ENCODE measurements at regions not wholly inside any gene's neighbourhood (a gene's known extent, or its start where the extent isn't known, plus 50 kb on each side); places are given as distances from the start of the nearest gene placed in this dataset.

GRCh38 chr10:57664815-57665214 is 602.9 kb downstream of the IPMK start:
- H3K27me3 Mint-ChIP-seq (ENCODE audit: insufficient read depth, unreplicated experiment): no peaks in the 10 kb centered on the region
- no peaks in the 10 kb centered on the region for H3K36me3 Mint-ChIP-seq (ENCODE audit: insufficient read depth, unreplicated experiment)
- H3K27ac Mint-ChIP-seq (ENCODE audit: low read depth, unreplicated experiment): no peak overlapping the region
- no peaks in the 10 kb centered on the region for H3K4me1 Mint-ChIP-seq (ENCODE audit: insufficient read depth, unreplicated experiment)
- DNase-seq (ENCODE audit: unreplicated experiment): no peak
- intact Hi-C loops (cut with micrococcal nuclease): no loop called here
- no peak for TF ChIP-seq CTCF (IDR thresholded peaks at IDR 0.05; ENCODE audit: unreplicated experiment)
- CTCF ChIA-PET: interaction anchor here (1.0 kb wide), 1 partner anchor 400 kb away, joined by 4 read pairs; no protein-coding TSS in a partner anchor
- H3K4me3 Mint-ChIP-seq (ENCODE audit: unreplicated experiment): no peak overlapping the region
- POLR2A ChIA-PET: no interaction called here
- H3K9me3 Mint-ChIP-seq (ENCODE audit: unreplicated experiment): no peaks in the 10 kb centered on the region
- BruUV-seq (replicated peaks): no TSS peak

GRCh38 chr10:57663401-57663800 is 604.3 kb downstream of the IPMK start:
- H3K27me3 Mint-ChIP-seq (ENCODE audit: insufficient read depth, unreplicated experiment): no peaks in the 10 kb centered on the region
- intact Hi-C loops (cut with micrococcal nuclease): no loop called here
- POLR2A ChIA-PET: no interaction called here
- CTCF ChIA-PET: no interaction called here
- no peak overlapping the region for H3K4me3 Mint-ChIP-seq (ENCODE audit: unreplicated experiment)
- no peaks in the 10 kb centered on the region for H3K9me3 Mint-ChIP-seq (ENCODE audit: unreplicated experiment)
- no peaks in the 10 kb centered on the region for H3K4me1 Mint-ChIP-seq (ENCODE audit: insufficient read depth, unreplicated experiment)
- no peak for DNase-seq (ENCODE audit: unreplicated experiment)
- TF ChIP-seq CTCF (IDR thresholded peaks at IDR 0.05; ENCODE audit: unreplicated experiment): no peak
- H3K36me3 Mint-ChIP-seq (ENCODE audit: insufficient read depth, unreplicated experiment): no peaks in the 10 kb centered on the region
- no peak overlapping the region for H3K27ac Mint-ChIP-seq (ENCODE audit: low read depth, unreplicated experiment)
- BruUV-seq (replicated peaks): no TSS peak

- no peak for TF ChIP-seq CTCF (IDR thresholded peaks at IDR 0.05; ENCODE audit: unreplicated experiment)
- no peaks in the 10 kb centered on the region for H3K27me3 Mint-ChIP-seq (ENCODE audit: insufficient read depth, unreplicated experiment)
- H3K27ac Mint-ChIP-seq (ENCODE audit: low read depth, unreplicated experiment): no peak overlapping the region
- no peaks in the 10 kb centered on the region for H3K36me3 Mint-ChIP-seq (ENCODE audit: insufficient read depth, unreplicated experiment)
- no peak for DNase-seq (ENCODE audit: unreplicated experiment)
- H3K9me3 Mint-ChIP-seq (ENCODE audit: unreplicated experiment): no peaks in the 10 kb centered on the region
- no peaks in the 10 kb centered on the region for H3K4me1 Mint-ChIP-seq (ENCODE audit: insufficient read depth, unreplicated experiment)
- intact Hi-C loops (cut with micrococcal nuclease): no loop called here
- POLR2A ChIA-PET: interaction anchor here (1.2 kb wide), 1 partner anchor 52 kb away, joined by 3 read pairs; no protein-coding TSS in a partner anchor
- H3K4me3 Mint-ChIP-seq (ENCODE audit: unreplicated experiment): no peak overlapping the region
- CTCF ChIA-PET: interaction anchor here (0.9 to 2.2 kb wide), 5 partner anchors 32 to 405 kb away, joined by 3 to 14 read pairs (median 4); no protein-coding TSS in a partner anchor
- BruUV-seq (replicated peaks): no TSS peak
These were observed 606.5 kb downstream of the IPMK start for GRCh38 chr10:57661206-57661605.

GRCh38 chr10:57657164-57657765 is 610.4 kb downstream of the IPMK start:
- CTCF ChIA-PET: interaction anchor here (0.5 to 7.0 kb wide), 66 partner anchors 8 to 1944 kb away, joined by 3 to 215 read pairs (median 4); no protein-coding TSS in a partner anchor
- TF ChIP-seq CTCF (IDR thresholded peaks at IDR 0.05; ENCODE audit: unreplicated experiment): peak; percentile 88
- Mint-ChIP-seq H3K27ac (ENCODE audit: low read depth, unreplicated experiment) (no peak overlapping the region), H3K36me3 (ENCODE audit: insufficient read depth, unreplicated experiment) (no peaks in the 10 kb centered on the region), H3K27me3 (ENCODE audit: insufficient read depth, unreplicated experiment) (no peaks in the 10 kb centered on the region), H3K4me3 (ENCODE audit: unreplicated experiment) (no peak overlapping the region), H3K9me3 (ENCODE audit: unreplicated experiment) (no peaks in the 10 kb centered on the region), H3K4me1 (ENCODE audit: insufficient read depth, unreplicated experiment) (no peaks in the 10 kb centered on the region)
- intact Hi-C loops (cut with micrococcal nuclease): loop anchor here (1.0 kb wide), 4 partner anchors 77 to 408 kb away; no protein-coding TSS in a partner anchor
- POLR2A ChIA-PET: interaction anchor here (0.6 to 1.3 kb wide), 2 partner anchors 77 to 494 kb away, joined by 3 to 4 read pairs; no protein-coding TSS in a partner anchor
- BruUV-seq (replicated peaks): no TSS peak
- DNase-seq (ENCODE audit: unreplicated experiment): peak; percentile 73

Measured in MCF 10A (cell line).